ENCODE measurements at regions not wholly inside any gene's neighbourhood (a gene's known extent, or its start where the extent isn't known, plus 50 kb on each side); places are given as distances from the start of the nearest gene placed in this dataset.

GRCh38 chr2:14560716-14561115 is 71.8 kb upstream of the LRATD1 start:
- H3K4me2 ChIP-seq, result peak overlapping the region; percentile 20
- H3K27me3 ChIP-seq, result no peaks in the 10 kb centered on the region
- TF ChIP-seq CTCF (IDR thresholded peaks at IDR 0.05), result no peak
- H3F3A ChIP-seq (ENCODE audit: low read depth), result no peaks in the 10 kb centered on the region
- H3K36me3 Mint-ChIP-seq, result no peaks in the 10 kb centered on the region
- H3K4me1 ChIP-seq, result peaks cover 24% of the 10 kb centered on the region
- no peak for DNase-seq (ENCODE audit: low spot score)
- H3K9me3 Mint-ChIP-seq, result no peaks in the 10 kb centered on the region
- H3K36me3 ChIP-seq, result no peaks in the 10 kb centered on the region
- no peak overlapping the region for H3K27ac Mint-ChIP-seq
- no peak overlapping the region for H3K4me3 Mint-ChIP-seq
- H3K4me1 Mint-ChIP-seq, result peaks cover 4% of the 10 kb centered on the region
- no peaks in the 10 kb centered on the region for H3K9me3 ChIP-seq (ENCODE audit: low read depth)
- H3K27ac ChIP-seq, result no peak overlapping the region
- H2AFZ ChIP-seq (replicated peaks), result no peak overlapping the region
- no peaks in the 10 kb centered on the region for H4K20me1 ChIP-seq (ENCODE audit: low read depth)
- H3K9ac ChIP-seq, result no peak overlapping the region
- no peak overlapping the region for H3K4me3 ChIP-seq
- H3K79me2 ChIP-seq (ENCODE audit: low read depth), result no peaks in the 10 kb centered on the region
- no peaks in the 10 kb centered on the region for H3K27me3 Mint-ChIP-seq (ENCODE audit: insufficient read depth, low read depth)

- H3K4me2 ChIP-seq, result no peak overlapping the region
- H3K27me3 ChIP-seq, result no peaks in the 10 kb centered on the region
- no peaks in the 10 kb centered on the region for H4K20me1 ChIP-seq (ENCODE audit: low read depth)
- H3K4me3 Mint-ChIP-seq, result no peak overlapping the region
- no peak overlapping the region for H3K9ac ChIP-seq
- H3K27me3 Mint-ChIP-seq (ENCODE audit: insufficient read depth, low read depth), result no peaks in the 10 kb centered on the region
- H3F3A ChIP-seq (ENCODE audit: low read depth), result no peaks in the 10 kb centered on the region
- H3K27ac Mint-ChIP-seq, result no peak overlapping the region
- no peak overlapping the region for H3K4me3 ChIP-seq
- no peaks in the 10 kb centered on the region for H3K79me2 ChIP-seq (ENCODE audit: low read depth)
- no peak overlapping the region for H2AFZ ChIP-seq (replicated peaks)
- H3K36me3 Mint-ChIP-seq, result no peaks in the 10 kb centered on the region
- no peak for TF ChIP-seq EZH2 (IDR thresholded peaks at IDR 0.05)
- TF ChIP-seq EZH2phosphoT487 (IDR thresholded peaks at IDR 0.05), result no peak
- no peak for TF ChIP-seq CTCF (IDR thresholded peaks at IDR 0.05)
- H3K9me3 ChIP-seq (ENCODE audit: low read depth), result no peaks in the 10 kb centered on the region
- H3K27ac ChIP-seq, result no peak overlapping the region
- H3K36me3 ChIP-seq, result no peaks in the 10 kb centered on the region
- no peak for DNase-seq (ENCODE audit: low spot score)
- no peaks in the 10 kb centered on the region for H3K9me3 Mint-ChIP-seq
- H3K4me1 ChIP-seq, result peaks cover 24% of the 10 kb centered on the region
- H3K4me1 Mint-ChIP-seq, result peaks cover 7% of the 10 kb centered on the region
Measured at GRCh38 chr2:14563324-14563723, 69.2 kb upstream of the LRATD1 start.

- DNase-seq (ENCODE audit: low spot score), result no peak
- H3F3A ChIP-seq (ENCODE audit: low read depth), result no peaks in the 10 kb centered on the region
- H3K79me2 ChIP-seq (ENCODE audit: low read depth), result no peaks in the 10 kb centered on the region
- TF ChIP-seq EZH2 (IDR thresholded peaks at IDR 0.05), result no peak
- TF ChIP-seq EZH2phosphoT487 (IDR thresholded peaks at IDR 0.05), result no peak
- no peak for TF ChIP-seq CTCF (IDR thresholded peaks at IDR 0.05)
- no peak overlapping the region for H2AFZ ChIP-seq (replicated peaks)
- no peak overlapping the region for H3K4me2 ChIP-seq
- peaks cover 15% of the 10 kb centered on the region for H3K4me1 ChIP-seq
- no peak overlapping the region for H3K4me3 Mint-ChIP-seq
- H4K20me1 ChIP-seq (ENCODE audit: low read depth), result no peaks in the 10 kb centered on the region
- no peak overlapping the region for H3K9ac ChIP-seq
- no peaks in the 10 kb centered on the region for H3K27me3 ChIP-seq
- H3K9me3 ChIP-seq (ENCODE audit: low read depth), result no peaks in the 10 kb centered on the region
- H3K9me3 Mint-ChIP-seq, result no peaks in the 10 kb centered on the region
- H3K27ac Mint-ChIP-seq, result no peak overlapping the region
- H3K27ac ChIP-seq, result no peak overlapping the region
- H3K4me3 ChIP-seq, result no peak overlapping the region
- no peaks in the 10 kb centered on the region for H3K36me3 Mint-ChIP-seq
- peaks cover 5% of the 10 kb centered on the region for H3K4me1 Mint-ChIP-seq
- no peaks in the 10 kb centered on the region for H3K27me3 Mint-ChIP-seq (ENCODE audit: insufficient read depth, low read depth)
- no peaks in the 10 kb centered on the region for H3K36me3 ChIP-seq
Measured at GRCh38 chr2:14565666-14566065, 66.9 kb upstream of the LRATD1 start.

- H3K4me3 Mint-ChIP-seq, result no peak overlapping the region
Measured at GRCh38 chr2:14567561-14567960, 65.0 kb upstream of the LRATD1 start.

More at GRCh38 chr2:14567561-14567960, 65.0 kb upstream of the LRATD1 start:
- H2AFZ ChIP-seq (replicated peaks), result no peak overlapping the region
- Mint-ChIP-seq H3K27me3 (ENCODE audit: insufficient read depth, low read depth) (no peaks in the 10 kb centered on the region), H3K36me3 (no peaks in the 10 kb centered on the region), H3K4me1 (peaks cover 3% of the 10 kb centered on the region), H3K9me3 (no peaks in the 10 kb centered on the region), H3K27ac (no peak overlapping the region)
- DNase-seq (ENCODE audit: low spot score), result no peak
- no peaks in the 10 kb centered on the region for H3F3A ChIP-seq (ENCODE audit: low read depth)
- no peak overlapping the region for H3K4me2 ChIP-seq
- no peak overlapping the region for H3K4me3 ChIP-seq
- no peak for TF ChIP-seq CTCF (IDR thresholded peaks at IDR 0.05)
- H3K9me3 ChIP-seq (ENCODE audit: low read depth), result no peaks in the 10 kb centered on the region
- H3K9ac ChIP-seq, result no peak overlapping the region
- H4K20me1 ChIP-seq (ENCODE audit: low read depth), result no peaks in the 10 kb centered on the region
- no peaks in the 10 kb centered on the region for H3K36me3 ChIP-seq
- H3K79me2 ChIP-seq (ENCODE audit: low read depth), result no peaks in the 10 kb centered on the region
- no peaks in the 10 kb centered on the region for H3K4me1 ChIP-seq
- no peaks in the 10 kb centered on the region for H3K27me3 ChIP-seq
- no peak overlapping the region for H3K27ac ChIP-seq
